ENCODE measurements at regions not wholly inside any gene's neighbourhood (a gene's known extent, or its start where the extent isn't known, plus 50 kb on each side); places are given as distances from the start of the nearest gene placed in this dataset.

DNA sequence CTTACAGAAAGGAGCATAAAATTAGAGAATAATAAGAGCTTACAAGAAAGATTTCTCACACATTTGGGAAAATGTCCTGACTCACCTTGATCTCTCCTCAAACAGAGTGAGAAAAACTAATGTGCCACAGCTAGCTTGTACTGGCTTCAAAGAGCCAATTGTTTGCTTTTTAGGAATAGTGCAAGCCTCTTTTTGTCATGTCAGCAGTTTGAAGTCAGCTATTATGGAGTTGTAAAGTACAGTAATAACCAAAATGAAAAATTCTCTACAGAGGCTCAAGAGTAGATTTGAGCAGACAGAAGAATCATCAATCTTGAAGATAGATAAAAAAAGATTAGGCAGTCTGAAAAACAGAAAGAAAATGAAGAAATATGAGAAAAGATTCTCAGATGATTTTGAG is 313.4 kb upstream of the GPR149 start:
- TF ChIP-seq, protein P1, sequence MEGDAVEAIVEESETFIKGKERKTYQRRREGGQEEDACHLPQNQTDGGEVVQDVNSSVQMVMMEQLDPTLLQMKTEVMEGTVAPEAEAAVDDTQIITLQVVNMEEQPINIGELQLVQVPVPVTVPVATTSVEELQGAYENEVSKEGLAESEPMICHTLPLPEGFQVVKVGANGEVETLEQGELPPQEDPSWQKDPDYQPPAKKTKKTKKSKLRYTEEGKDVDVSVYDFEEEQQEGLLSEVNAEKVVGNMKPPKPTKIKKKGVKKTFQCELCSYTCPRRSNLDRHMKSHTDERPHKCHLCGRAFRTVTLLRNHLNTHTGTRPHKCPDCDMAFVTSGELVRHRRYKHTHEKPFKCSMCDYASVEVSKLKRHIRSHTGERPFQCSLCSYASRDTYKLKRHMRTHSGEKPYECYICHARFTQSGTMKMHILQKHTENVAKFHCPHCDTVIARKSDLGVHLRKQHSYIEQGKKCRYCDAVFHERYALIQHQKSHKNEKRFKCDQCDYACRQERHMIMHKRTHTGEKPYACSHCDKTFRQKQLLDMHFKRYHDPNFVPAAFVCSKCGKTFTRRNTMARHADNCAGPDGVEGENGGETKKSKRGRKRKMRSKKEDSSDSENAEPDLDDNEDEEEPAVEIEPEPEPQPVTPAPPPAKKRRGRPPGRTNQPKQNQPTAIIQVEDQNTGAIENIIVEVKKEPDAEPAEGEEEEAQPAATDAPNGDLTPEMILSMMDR (IDR thresholded peaks at IDR 0.05; ENCODE audit: insufficient read depth, low read depth, low read length), result no peak
- TF ChIP-seq EZH2 (IDR thresholded peaks at IDR 0.05; ENCODE audit: insufficient read depth, low read length), result no peak

Measured in astrocyte (in vitro differentiated cells and primary cell).